CD4-positive, alpha-beta T cell (primary cell): ENCODE measurements at regions not wholly inside any gene's neighbourhood (a gene's known extent, or its start where the extent isn't known, plus 50 kb on each side); places are given as distances from the start of the nearest gene placed in this dataset.
"Not testable (repeated sequence)": the region's sequence is repeated elsewhere in the genome, so short reads cannot be mapped to it uniquely, and the experiment has no call there.

Experiments
- ATAC-seq: fragments of 200-7000 bp; cut with Tn5 transposase; one replicate; pipeline ENCODE4 v1.10.0; 2022; ENCODE audit warnings: mild to moderate bottlenecking; ENCODE audit not compliant: poor library complexity
- CTCF ChIA-PET: fragments of 350-600 bp; sonication (Branson Sonifier 250); formaldehyde crosslinking; loops from one replicate; lab custom pipeline; 2021; ENCODE audit warnings: antibody characterized with exemption, inconsistent platforms; lab: Charles Lee
- POLR2A ChIA-PET: fragments of 350-600 bp; sonication (Branson Sonifier 250); formaldehyde crosslinking; loops from one replicate; lab custom pipeline; 2021; ENCODE audit warnings: antibody characterized with exemption, inconsistent platforms; lab: Charles Lee
- DNase-seq, 14 experiments: peaks; one replicate each; pipeline ENCODE4 v3.0.0-alpha.2; 2013 to 2020; ENCODE audit warnings: mixed read lengths in 2 of 14
- H3K27ac ChIP-seq, 2 donors: one replicate each; pipeline versions ENCODE4 v1.5.1 to v1.7.0; 2013; ENCODE audit warnings: low read length in 2 of 2, low read depth in 1 of 2, mild to moderate bottlenecking in 1 of 2
- H3K27me3 ChIP-seq, 2 experiments: 1 replicate in 1 of 2; 2 replicates in 1 of 2; pipeline versions ENCODE4 v1.6.1 to v1.7.0; 2013; ENCODE audit warnings: low read length in 2 of 2, control low read depth in 1 of 2, mild to moderate bottlenecking in 1 of 2, moderate library complexity in 1 of 2; ENCODE audit not compliant: insufficient read depth in 2 of 2, control insufficient read depth in 1 of 2
- H3K36me3 ChIP-seq: one replicate; pipeline ENCODE4 v1.6.1; 2013; ENCODE audit warnings: low read length, control low read depth; ENCODE audit not compliant: insufficient read depth
- H3K4me1 ChIP-seq: one replicate; pipeline ENCODE4 v1.6.1; 2013; ENCODE audit warnings: low read length, control low read depth; ENCODE audit not compliant: insufficient read depth
- H3K4me3 ChIP-seq: one replicate; pipeline ENCODE4 v1.5.1; 2013; ENCODE audit warnings: mild to moderate bottlenecking, low read length, moderate library complexity
- H3K9me3 ChIP-seq, 2 experiments: 1 replicate in 1 of 2; 2 replicates in 1 of 2; pipeline versions ENCODE4 v1.6.1 to v1.7.0; 2013; ENCODE audit warnings: low read length in 2 of 2, mild to moderate bottlenecking in 2 of 2, control low read depth in 1 of 2, moderate library complexity in 1 of 2; ENCODE audit not compliant: control insufficient read depth in 1 of 2, insufficient read depth in 1 of 2
- H3K27ac Mint-ChIP-seq: one replicate; pipeline ENCODE4 v1.8.0; 2020; ENCODE audit warnings: mixed read lengths
- H3K27me3 Mint-ChIP-seq: one replicate; pipeline ENCODE4 v1.8.0; 2021; ENCODE audit warnings: mixed read lengths
- H3K36me3 Mint-ChIP-seq: one replicate; pipeline ENCODE4 v1.8.0; 2021; ENCODE audit warnings: low read depth, mixed read lengths
- H3K4me1 Mint-ChIP-seq: one replicate; pipeline ENCODE4 v1.8.0; 2021; ENCODE audit warnings: low read depth, mixed read lengths
- H3K4me3 Mint-ChIP-seq: one replicate; pipeline ENCODE4 v1.8.0; 2020; ENCODE audit warnings: mild to moderate bottlenecking, mixed read lengths
- H3K9me3 Mint-ChIP-seq: one replicate; pipeline ENCODE4 v1.8.0; 2020; ENCODE audit warnings: mixed read lengths
- intact Hi-C, 2 experiments: fragments of 100-400 bp; cut with DNase I in 1 of 2; cut with micrococcal nuclease in 1 of 2; formaldehyde crosslinking; loops; one replicate each; pipeline versions ENCODE4 v1.15.1 to v1.9.0; 2023 to 2025; cut with DNase I, micrococcal nuclease
- TF ChIP-seq, protein P1 (sequence below): fragments of 200-600 bp; IDR thresholded peaks from one replicate; pipeline ENCODE4 v1.8.0; 2022; ENCODE audit warnings: antibody characterized with exemption, mild to moderate bottlenecking

DNA sequence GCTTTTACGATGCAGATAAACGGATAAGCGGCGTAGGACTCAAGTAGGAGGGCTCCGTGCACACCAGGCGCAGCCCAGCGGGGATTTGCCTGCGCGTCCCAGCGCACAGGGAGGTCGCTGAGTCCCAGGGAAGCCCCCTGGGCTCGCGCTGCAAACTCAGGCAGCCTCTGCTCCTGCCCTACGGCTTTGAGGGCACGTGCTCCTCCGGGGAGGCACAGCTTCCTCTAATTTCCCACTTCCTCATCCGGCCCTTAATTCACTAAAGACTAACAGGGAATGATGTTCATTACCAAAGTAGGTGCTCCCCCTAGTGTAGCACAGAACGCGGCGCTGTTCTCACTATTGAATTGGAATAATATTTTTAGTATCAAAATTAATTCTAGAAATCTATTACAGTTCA is 825.4 kb downstream of the KCNJ18 start:
- DNase-seq (no peak), ATAC-seq (no peak)
- H3K36me3 ChIP-seq: no peaks in the 10 kb centered on the region
- no peaks in the 10 kb centered on the region for H3K36me3 Mint-ChIP-seq
- no peaks in the 10 kb centered on the region for H3K4me1 ChIP-seq
- ChIA-PET POLR2A (no interaction called here), CTCF (no interaction called here)
- H3K27ac ChIP-seq: no peak overlapping the region
- TF ChIP-seq, protein P1, sequence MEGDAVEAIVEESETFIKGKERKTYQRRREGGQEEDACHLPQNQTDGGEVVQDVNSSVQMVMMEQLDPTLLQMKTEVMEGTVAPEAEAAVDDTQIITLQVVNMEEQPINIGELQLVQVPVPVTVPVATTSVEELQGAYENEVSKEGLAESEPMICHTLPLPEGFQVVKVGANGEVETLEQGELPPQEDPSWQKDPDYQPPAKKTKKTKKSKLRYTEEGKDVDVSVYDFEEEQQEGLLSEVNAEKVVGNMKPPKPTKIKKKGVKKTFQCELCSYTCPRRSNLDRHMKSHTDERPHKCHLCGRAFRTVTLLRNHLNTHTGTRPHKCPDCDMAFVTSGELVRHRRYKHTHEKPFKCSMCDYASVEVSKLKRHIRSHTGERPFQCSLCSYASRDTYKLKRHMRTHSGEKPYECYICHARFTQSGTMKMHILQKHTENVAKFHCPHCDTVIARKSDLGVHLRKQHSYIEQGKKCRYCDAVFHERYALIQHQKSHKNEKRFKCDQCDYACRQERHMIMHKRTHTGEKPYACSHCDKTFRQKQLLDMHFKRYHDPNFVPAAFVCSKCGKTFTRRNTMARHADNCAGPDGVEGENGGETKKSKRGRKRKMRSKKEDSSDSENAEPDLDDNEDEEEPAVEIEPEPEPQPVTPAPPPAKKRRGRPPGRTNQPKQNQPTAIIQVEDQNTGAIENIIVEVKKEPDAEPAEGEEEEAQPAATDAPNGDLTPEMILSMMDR: no peak
- intact Hi-C loops: no loop called here
- H3K4me3 ChIP-seq: no peak overlapping the region
- peaks cover 4% of the 10 kb centered on the region for H3K9me3 Mint-ChIP-seq
- H3K27me3 Mint-ChIP-seq: no peaks in the 10 kb centered on the region
- H3K27ac Mint-ChIP-seq: no peak overlapping the region
- no peaks in the 10 kb centered on the region for H3K4me1 Mint-ChIP-seq
- no peaks in the 10 kb centered on the region for H3K27me3 ChIP-seq
- H3K4me3 Mint-ChIP-seq: no peak overlapping the region
- H3K9me3 ChIP-seq: peaks cover 1 to 45% of the 10 kb centered on the region in 2 experiments

DNA sequence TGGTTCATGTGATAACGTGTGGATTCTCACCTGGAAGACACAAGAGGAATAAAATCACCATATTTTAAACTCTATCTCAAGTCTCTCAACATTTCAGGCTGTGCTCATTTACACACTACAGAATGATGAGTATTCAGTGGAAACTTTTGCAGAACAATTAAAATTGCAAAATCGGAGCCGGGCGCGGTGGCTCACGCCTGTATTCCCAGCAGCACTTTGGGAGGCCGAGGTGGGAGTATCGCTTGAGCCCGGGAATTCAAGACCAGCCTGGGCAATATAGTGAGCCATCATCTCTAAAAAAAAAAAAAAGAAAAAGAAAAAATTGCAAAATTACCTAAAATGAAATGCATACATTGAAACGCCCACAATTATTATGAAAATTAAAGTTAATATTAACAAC is 825.9 kb downstream of the KCNJ18 start:
- TF ChIP-seq, protein P1: no peak
- no peaks in the 10 kb centered on the region for H3K4me1 ChIP-seq
- H3K27me3 ChIP-seq: no peaks in the 10 kb centered on the region
- no peak for ATAC-seq
- H3K9me3 ChIP-seq: peaks cover 0 to 40% of the 10 kb centered on the region in 2 experiments
- ChIA-PET POLR2A (no interaction called here), CTCF (no interaction called here)
- no peak overlapping the region for H3K4me3 ChIP-seq
- no peaks in the 10 kb centered on the region for H3K36me3 ChIP-seq
- intact Hi-C loops: no loop called here
- Mint-ChIP-seq H3K27me3 (no peaks in the 10 kb centered on the region), H3K36me3 (no peaks in the 10 kb centered on the region), H3K9me3 (peaks cover 4% of the 10 kb centered on the region), H3K4me1 (no peaks in the 10 kb centered on the region), H3K27ac (no peak overlapping the region), H3K4me3 (no peak overlapping the region)
- no peak for DNase-seq
- no peak overlapping the region for H3K27ac ChIP-seq

DNA sequence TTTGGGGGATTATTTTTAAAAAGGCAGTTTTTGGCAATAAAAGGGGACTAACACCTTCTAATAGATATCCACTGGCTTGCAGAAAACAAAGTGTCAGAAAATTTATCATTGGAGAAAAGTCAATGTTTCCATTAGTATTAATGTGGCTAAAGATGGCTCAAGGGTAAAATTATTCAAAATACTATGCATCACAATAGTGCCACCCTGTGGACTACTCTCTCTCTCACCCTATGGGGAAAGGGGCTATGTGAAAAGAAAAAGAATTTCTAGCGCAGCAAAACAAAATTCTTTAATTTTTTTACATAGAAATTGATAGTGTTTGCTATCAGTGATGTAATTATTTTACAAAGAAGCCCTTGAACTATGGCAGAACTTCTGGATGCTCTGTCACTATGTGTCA is 856.5 kb downstream of the KCNJ18 start:
- CTCF ChIA-PET, DNase-seq: not testable (repeated sequence)

DNA sequence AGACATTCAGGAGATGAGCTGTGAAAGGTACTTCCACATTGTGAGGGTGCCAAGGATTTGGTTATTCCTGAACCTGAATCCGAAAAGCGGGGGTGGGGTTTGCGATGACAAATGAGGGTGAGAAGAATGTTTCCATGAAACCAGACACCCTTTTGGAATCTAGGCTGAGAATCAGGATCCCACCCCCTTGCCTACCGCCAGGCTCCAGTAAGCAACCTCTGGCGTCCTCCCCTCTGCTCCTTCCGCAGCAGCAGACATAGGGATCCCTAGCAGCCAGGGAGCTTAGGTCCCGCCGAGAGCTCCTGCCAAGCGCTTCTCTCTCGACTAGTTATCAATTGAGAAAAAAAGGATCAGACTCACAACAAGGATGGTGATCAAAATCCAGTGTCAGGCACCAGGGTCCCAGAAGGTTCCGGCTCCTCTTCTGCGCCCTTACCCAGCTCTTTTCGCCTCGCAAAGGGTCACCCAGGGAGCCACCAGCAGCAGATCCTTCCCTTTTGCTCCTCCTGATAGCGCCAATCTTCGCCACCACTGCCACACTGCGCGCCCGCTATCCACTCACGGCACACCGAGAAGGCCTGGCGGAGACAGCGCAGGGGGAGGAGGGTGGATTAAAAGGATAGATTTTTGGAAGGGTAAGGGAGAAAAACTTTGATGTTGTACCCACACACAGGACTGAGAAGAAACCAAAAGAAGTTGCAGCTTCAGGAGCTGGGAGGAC is 859.5 kb downstream of the KCNJ18 start:
- H3K27me3 Mint-ChIP-seq, H3K27ac Mint-ChIP-seq, H3K4me3 ChIP-seq, H3K27me3 ChIP-seq, POLR2A ChIA-PET, DNase-seq, H3K4me1 ChIP-seq, H3K36me3 Mint-ChIP-seq, H3K36me3 ChIP-seq, CTCF ChIA-PET, H3K27ac ChIP-seq, ATAC-seq, H3K4me1 Mint-ChIP-seq, H3K9me3 Mint-ChIP-seq, H3K4me3 Mint-ChIP-seq: not testable (repeated sequence)
- peaks cover 0 to 16% of the 10 kb centered on the region in 2 experiments for H3K9me3 ChIP-seq
- intact Hi-C loops: loop anchor here in 1 of 2 experiments (10.0 kb wide), 1 partner anchor 103 kb away; no protein-coding TSS in a partner anchor

More for the DNA sequence above, 856.5 kb downstream of the KCNJ18 start:
- POLR2A ChIA-PET, H3K4me3 Mint-ChIP-seq, H3K4me1 Mint-ChIP-seq, H3K27ac ChIP-seq, ATAC-seq, H3K4me3 ChIP-seq, H3K9me3 Mint-ChIP-seq, H3K27me3 Mint-ChIP-seq, H3K36me3 ChIP-seq, H3K4me1 ChIP-seq, intact Hi-C loops, H3K27ac Mint-ChIP-seq, H3K27me3 ChIP-seq, H3K36me3 Mint-ChIP-seq: not testable (repeated sequence)
- H3K9me3 ChIP-seq: peaks cover 0 to 12% of the 10 kb centered on the region in 2 experiments
